ENCODE measurements at regions not wholly inside any gene's neighbourhood (a gene's known extent, or its start where the extent isn't known, plus 50 kb on each side); places are given as distances from the start of the nearest gene placed in this dataset.

DNA sequence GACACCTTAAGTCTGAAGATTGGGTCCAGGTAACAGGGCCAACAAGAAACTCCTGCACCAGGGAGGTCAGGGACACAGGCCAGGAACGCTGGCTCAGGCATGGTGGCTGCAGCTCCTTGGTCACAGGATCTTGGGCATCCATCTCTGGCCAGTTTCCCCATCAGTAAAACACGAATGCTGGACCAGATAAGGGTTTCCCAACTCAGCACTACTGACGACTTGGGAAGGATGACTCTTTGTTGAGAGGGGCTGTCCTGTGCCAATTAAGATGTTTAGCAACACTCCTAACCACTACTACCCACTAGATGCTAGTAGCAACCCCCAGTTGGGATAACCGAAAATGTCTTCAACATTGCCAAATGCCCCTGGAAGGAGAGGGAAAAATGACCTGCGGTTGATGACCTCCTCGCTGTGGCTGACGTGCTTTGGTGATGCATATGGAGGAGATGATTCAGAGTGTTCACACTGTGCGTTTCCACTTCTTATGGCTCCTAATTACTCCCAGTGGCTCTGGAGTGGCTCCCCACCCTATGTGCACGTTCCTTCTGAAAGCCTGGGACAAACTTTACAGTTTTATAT lies 261.9 kb downstream of the CDH26 start:
- Histone ChIP-seq H3K9me3 (no peaks in the 10 kb centered on the region), H3K27me3 (no peaks in the 10 kb centered on the region), H3K36me3 (no peaks in the 10 kb centered on the region), H3K4me1 (no peaks in the 10 kb centered on the region), H3K27ac (no peak overlapping the region), H3K4me3 (no peak overlapping the region)
- intact Hi-C loops (cut with DNase I; ENCODE audit: low total_unique reads) = no loop called here
- DNase-seq = no peak
- TF ChIP-seq POLR2A (IDR thresholded peaks at IDR 0.05) = no peak
- TF ChIP-seq, protein P1, sequence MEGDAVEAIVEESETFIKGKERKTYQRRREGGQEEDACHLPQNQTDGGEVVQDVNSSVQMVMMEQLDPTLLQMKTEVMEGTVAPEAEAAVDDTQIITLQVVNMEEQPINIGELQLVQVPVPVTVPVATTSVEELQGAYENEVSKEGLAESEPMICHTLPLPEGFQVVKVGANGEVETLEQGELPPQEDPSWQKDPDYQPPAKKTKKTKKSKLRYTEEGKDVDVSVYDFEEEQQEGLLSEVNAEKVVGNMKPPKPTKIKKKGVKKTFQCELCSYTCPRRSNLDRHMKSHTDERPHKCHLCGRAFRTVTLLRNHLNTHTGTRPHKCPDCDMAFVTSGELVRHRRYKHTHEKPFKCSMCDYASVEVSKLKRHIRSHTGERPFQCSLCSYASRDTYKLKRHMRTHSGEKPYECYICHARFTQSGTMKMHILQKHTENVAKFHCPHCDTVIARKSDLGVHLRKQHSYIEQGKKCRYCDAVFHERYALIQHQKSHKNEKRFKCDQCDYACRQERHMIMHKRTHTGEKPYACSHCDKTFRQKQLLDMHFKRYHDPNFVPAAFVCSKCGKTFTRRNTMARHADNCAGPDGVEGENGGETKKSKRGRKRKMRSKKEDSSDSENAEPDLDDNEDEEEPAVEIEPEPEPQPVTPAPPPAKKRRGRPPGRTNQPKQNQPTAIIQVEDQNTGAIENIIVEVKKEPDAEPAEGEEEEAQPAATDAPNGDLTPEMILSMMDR (IDR thresholded peaks at IDR 0.05) = no peak

DNA sequence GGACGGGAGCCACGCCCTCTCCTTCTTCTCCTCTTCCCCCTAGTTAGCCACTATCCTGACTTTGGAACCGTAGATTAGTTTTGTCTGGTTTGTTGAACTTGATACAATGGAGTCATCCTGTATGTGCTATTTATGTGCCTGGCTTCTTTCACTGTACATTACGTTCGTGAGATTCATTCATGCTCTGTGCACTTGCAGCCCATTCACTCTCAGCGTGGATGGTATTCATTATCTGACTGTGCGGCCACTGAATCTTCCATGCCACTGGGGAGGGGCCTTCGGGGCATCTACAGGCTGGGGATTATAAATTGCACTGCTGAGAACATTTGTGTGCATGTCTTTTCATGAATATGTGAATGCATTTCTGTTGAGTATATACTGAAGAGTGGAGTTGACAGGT lies 262.5 kb downstream of the CDH26 start:
- no peak overlapping the region for H3K4me3 ChIP-seq
- intact Hi-C loops (cut with DNase I; ENCODE audit: low total_unique reads) = no loop called here
- TF ChIP-seq POLR2A (IDR thresholded peaks at IDR 0.05) = no peak
- TF ChIP-seq, protein P1 (IDR thresholded peaks at IDR 0.05) = no peak

DNA sequence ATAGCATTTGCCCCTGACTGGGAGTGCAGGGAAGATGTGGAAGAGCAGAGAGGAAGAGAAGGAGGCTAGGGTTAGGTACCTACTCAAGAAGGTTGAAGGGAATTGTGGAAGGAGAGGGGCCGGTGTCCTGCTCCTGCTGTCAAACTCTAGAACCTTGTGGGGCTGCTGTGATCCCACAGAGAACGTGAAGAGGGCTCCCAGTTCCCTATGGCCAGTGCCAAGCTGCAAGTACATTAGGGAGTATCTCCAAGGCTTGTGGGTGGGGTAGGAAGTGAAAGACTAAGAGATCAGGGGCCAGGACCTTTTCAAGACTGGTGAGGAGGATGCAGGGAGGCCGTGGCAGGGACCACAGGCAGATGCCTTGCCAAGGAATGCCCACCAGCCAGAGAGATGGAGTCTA lies 263.4 kb downstream of the CDH26 start:
- intact Hi-C loops (cut with DNase I; ENCODE audit: low total_unique reads) = no loop called here
- H3K27ac ChIP-seq = no peak overlapping the region
- no peak overlapping the region for H3K4me3 ChIP-seq
- H3K36me3 ChIP-seq = no peaks in the 10 kb centered on the region
- H3K4me1 ChIP-seq = no peaks in the 10 kb centered on the region
- no peak for TF ChIP-seq POLR2A (IDR thresholded peaks at IDR 0.05)
- TF ChIP-seq, protein P1 (IDR thresholded peaks at IDR 0.05) = no peak
- no peak for DNase-seq
- H3K27me3 ChIP-seq = no peaks in the 10 kb centered on the region
- H3K9me3 ChIP-seq = no peaks in the 10 kb centered on the region

More for the DNA sequence above, 262.5 kb downstream of the CDH26 start:
- Histone ChIP-seq H3K27me3 (no peaks in the 10 kb centered on the region), H3K9me3 (no peaks in the 10 kb centered on the region), H3K27ac (no peak overlapping the region), H3K4me1 (no peaks in the 10 kb centered on the region), H3K36me3 (no peaks in the 10 kb centered on the region)
- no peak for DNase-seq

DNA sequence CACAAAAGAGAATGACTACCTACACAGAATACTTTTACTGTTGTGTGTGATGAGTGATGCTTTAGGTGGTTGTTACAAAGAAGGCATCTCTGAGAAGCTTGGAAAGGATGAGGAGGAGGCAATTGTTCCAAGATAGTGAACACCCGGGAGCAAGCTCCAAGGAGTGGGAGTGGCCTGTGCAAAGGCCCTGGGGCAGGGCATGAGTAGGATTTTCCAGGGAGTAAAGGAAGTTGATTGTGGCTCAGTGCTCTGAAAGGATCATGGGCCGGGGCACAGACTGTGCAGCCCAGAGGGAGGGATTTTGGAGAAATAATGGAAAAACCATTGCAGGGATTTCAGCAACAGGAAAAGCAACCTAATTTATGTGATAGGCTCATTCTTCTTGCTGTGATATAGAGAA lies 264.3 kb downstream of the CDH26 start:
- no peaks in the 10 kb centered on the region for H3K36me3 ChIP-seq
- no peak for TF ChIP-seq POLR2A (IDR thresholded peaks at IDR 0.05)
- TF ChIP-seq, protein P1 (IDR thresholded peaks at IDR 0.05) = no peak
- H3K27me3 ChIP-seq = no peaks in the 10 kb centered on the region
- H3K9me3 ChIP-seq = no peaks in the 10 kb centered on the region
- H3K27ac ChIP-seq = no peak overlapping the region
- intact Hi-C loops (cut with DNase I; ENCODE audit: low total_unique reads) = no loop called here
- H3K4me3 ChIP-seq = no peak overlapping the region
- DNase-seq = no peak
- H3K4me1 ChIP-seq = no peaks in the 10 kb centered on the region

DNA sequence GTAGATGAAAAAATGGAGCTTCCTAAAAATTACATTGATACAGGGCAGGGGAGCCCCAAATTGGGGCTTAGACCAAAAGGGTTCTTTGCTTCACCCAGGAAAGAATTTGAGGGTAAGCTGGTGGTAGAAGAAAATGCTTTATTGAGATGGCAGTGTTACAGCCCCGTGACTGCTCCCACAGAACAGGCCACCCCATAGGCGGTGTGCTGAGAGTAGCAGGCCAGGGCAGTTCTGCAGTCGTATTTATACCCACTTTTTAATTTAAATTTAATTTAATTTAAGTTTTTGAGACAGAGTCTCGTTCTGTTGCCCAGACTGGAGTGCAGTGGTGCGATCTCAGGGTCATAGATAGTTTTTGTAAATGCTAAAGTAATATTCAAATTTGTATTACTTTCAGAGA lies 265.0 kb downstream of the CDH26 start:
- H3K36me3 ChIP-seq = no peaks in the 10 kb centered on the region
- no peaks in the 10 kb centered on the region for H3K9me3 ChIP-seq
- H3K27ac ChIP-seq = no peak overlapping the region
- no peaks in the 10 kb centered on the region for H3K4me1 ChIP-seq
- H3K27me3 ChIP-seq = no peaks in the 10 kb centered on the region
- no peak for DNase-seq
- TF ChIP-seq, protein P1 (IDR thresholded peaks at IDR 0.05) = no peak
- TF ChIP-seq POLR2A (IDR thresholded peaks at IDR 0.05) = no peak
- intact Hi-C loops (cut with DNase I; ENCODE audit: low total_unique reads) = no loop called here
- no peak overlapping the region for H3K4me3 ChIP-seq

Measured in uterus (tissue), 3 donors.